Loucy (cell line): ENCODE measurements at regions not wholly inside any gene's neighbourhood (a gene's known extent, or its start where the extent isn't known, plus 50 kb on each side); places are given as distances from the start of the nearest gene placed in this dataset.
"Not testable (repeated sequence)": the region's sequence is repeated elsewhere in the genome, so short reads cannot be mapped to it uniquely, and the experiment has no call there.

Source experiments
- H2AFZ ChIP-seq: fragments of 200-600 bp; sonication (generic); 2 replicates; pipeline ENCODE4 v1.6.0; 2016; ENCODE audit warnings: antibody characterized with exemption, mild to moderate bottlenecking, low read length, moderate library complexity
- H3F3A ChIP-seq: fragments of 200-600 bp; 2 replicates; pipeline ENCODE4 v1.6.0; 2016; ENCODE audit warnings: antibody characterized with exemption, low read depth, mild to moderate bottlenecking
- H3K27me3 ChIP-seq: fragments of 200-600 bp; sonication (generic); 2 replicates; pipeline ENCODE4 v1.6.1; 2014; ENCODE audit warnings: low read length, mild to moderate bottlenecking; ENCODE audit not compliant: insufficient read depth, poor library complexity, severe bottlenecking
- H3K36me3 ChIP-seq: fragments of 200-600 bp; sonication (generic); 2 replicates; pipeline ENCODE4 v1.6.1; 2016; ENCODE audit warnings: low read length; ENCODE audit not compliant: insufficient read depth
- H3K4me1 ChIP-seq: fragments of 200-600 bp; sonication (generic); 2 replicates; pipeline ENCODE4 v1.5.1; 2014; ENCODE audit warnings: low read length, mild to moderate bottlenecking; ENCODE audit not compliant: insufficient read depth, poor library complexity, severe bottlenecking
- H3K4me2 ChIP-seq: fragments of 200-600 bp; sonication (generic); 2 replicates; pipeline ENCODE4 v1.6.0; 2014; ENCODE audit warnings: antibody characterized with exemption, low read length, low read depth, mild to moderate bottlenecking; ENCODE audit not compliant: poor library complexity, severe bottlenecking
- H3K4me3 ChIP-seq: fragments of 200-600 bp; sonication (generic); 2 replicates; pipeline ENCODE4 v1.5.1; 2014; ENCODE audit warnings: low read length, mild to moderate bottlenecking, mixed read lengths; ENCODE audit not compliant: poor library complexity, severe bottlenecking
- H3K79me2 ChIP-seq: fragments of 200-600 bp; sonication (generic); 2 replicates; pipeline ENCODE4 v1.6.1; 2014; ENCODE audit warnings: low read length; ENCODE audit not compliant: insufficient read depth
- H3K9ac ChIP-seq: fragments of 200-600 bp; sonication (generic); 2 replicates; pipeline ENCODE4 v1.6.0; 2014; ENCODE audit warnings: mild to moderate bottlenecking, low read depth, low read length, moderate library complexity; ENCODE audit not compliant: poor library complexity, severe bottlenecking
- H3K9me2 ChIP-seq: fragments of 200-600 bp; sonication (generic); replicated peaks from 2 replicates; pipeline ENCODE4 v1.6.1; 2016; ENCODE audit warnings: low read depth, low read length, mixed read lengths
- H3K9me3 ChIP-seq: fragments of 200-600 bp; sonication (generic); 2 replicates; pipeline ENCODE4 v1.6.1; 2014; ENCODE audit warnings: mild to moderate bottlenecking, antibody characterized with exemption, low read length, low read depth; ENCODE audit not compliant: insufficient read depth
- H4K20me1 ChIP-seq: fragments of 200-600 bp; sonication (generic); 2 replicates; pipeline ENCODE4 v1.6.0; 2014; ENCODE audit warnings: antibody characterized with exemption, low read length, mild to moderate bottlenecking; ENCODE audit not compliant: insufficient read depth, poor library complexity, severe bottlenecking
- EZH2phosphoT487 ChIP-seq: fragments of 200-600 bp; IDR thresholded peaks from 2 replicates; pipeline ENCODE4 v1.6.1; 2018; ENCODE audit warnings: antibody characterized with exemption, mild to moderate bottlenecking, moderate library complexity, borderline replicate concordance
- TF ChIP-seq, protein P1 (sequence below): fragments of 200-600 bp; sonication (generic); conservative IDR thresholded peaks from 2 replicates; pipeline ENCODE4 v1.5.1; 2014; ENCODE audit warnings: mild to moderate bottlenecking, antibody characterized with exemption, low read length

DNA sequence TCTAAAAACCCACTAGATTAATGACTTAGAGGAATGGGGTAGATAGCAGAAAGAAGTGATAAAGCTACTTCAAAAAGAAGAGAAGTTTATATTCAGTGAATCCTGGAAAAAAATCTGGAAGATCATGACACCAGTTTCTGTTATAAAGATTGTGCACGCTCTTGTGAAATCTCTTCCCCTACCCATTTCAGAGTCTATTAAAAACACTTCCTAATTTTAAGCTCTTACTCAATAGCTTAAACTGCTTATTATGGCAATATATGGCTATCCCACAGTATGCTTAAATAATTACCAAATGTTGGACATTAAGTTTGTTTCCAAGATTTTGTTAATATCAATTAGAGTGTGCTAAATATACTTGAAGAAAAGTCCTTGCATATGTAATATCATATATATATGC is 585.3 kb upstream of the MAN1A1 start:
- Histone ChIP-seq H3K4me2 (no peak overlapping the region), H2AFZ (no peak overlapping the region), H3K9me3 (no peaks in the 10 kb centered on the region), H3K79me2 (no peaks in the 10 kb centered on the region), H3K9me2 (no peaks in the 10 kb centered on the region), H3K4me1 (no peaks in the 10 kb centered on the region), H4K20me1 (no peaks in the 10 kb centered on the region), H3K9ac (no peak overlapping the region), H3F3A (no peaks in the 10 kb centered on the region), H3K36me3 (no peaks in the 10 kb centered on the region), H3K27me3 (peaks cover 6% of the 10 kb centered on the region), H3K4me3 (no peak overlapping the region)
- TF ChIP-seq EZH2phosphoT487, result no peak
- TF ChIP-seq, protein P1, sequence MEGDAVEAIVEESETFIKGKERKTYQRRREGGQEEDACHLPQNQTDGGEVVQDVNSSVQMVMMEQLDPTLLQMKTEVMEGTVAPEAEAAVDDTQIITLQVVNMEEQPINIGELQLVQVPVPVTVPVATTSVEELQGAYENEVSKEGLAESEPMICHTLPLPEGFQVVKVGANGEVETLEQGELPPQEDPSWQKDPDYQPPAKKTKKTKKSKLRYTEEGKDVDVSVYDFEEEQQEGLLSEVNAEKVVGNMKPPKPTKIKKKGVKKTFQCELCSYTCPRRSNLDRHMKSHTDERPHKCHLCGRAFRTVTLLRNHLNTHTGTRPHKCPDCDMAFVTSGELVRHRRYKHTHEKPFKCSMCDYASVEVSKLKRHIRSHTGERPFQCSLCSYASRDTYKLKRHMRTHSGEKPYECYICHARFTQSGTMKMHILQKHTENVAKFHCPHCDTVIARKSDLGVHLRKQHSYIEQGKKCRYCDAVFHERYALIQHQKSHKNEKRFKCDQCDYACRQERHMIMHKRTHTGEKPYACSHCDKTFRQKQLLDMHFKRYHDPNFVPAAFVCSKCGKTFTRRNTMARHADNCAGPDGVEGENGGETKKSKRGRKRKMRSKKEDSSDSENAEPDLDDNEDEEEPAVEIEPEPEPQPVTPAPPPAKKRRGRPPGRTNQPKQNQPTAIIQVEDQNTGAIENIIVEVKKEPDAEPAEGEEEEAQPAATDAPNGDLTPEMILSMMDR, result no peak

DNA sequence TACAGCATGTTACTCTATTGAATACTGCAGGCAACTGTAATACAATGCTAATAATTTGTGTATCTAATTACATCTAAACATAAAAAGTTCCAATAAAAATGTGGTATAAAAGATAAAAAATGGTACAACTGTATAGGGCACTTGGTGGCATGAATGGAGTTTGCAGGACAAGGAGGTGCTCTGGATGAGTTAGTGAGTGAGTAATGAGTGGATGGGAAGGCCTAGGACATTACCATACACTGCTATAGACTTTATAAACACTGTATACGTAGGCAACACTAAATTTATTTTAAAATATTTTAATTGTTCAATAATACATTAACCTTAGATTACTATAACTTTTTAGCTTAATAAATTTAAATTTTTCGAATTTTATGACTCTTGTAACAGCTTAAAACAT is 579.6 kb upstream of the MAN1A1 start:
- Histone ChIP-seq H3K4me2 (no peak overlapping the region), H2AFZ (no peak overlapping the region), H3K27me3 (no peaks in the 10 kb centered on the region), H3K79me2 (no peaks in the 10 kb centered on the region), H3K9ac (no peak overlapping the region), H3K9me3 (no peaks in the 10 kb centered on the region), H3F3A (no peaks in the 10 kb centered on the region), H4K20me1 (no peaks in the 10 kb centered on the region), H3K36me3 (no peaks in the 10 kb centered on the region), H3K9me2 (no peaks in the 10 kb centered on the region), H3K4me3 (no peak overlapping the region), H3K4me1 (no peaks in the 10 kb centered on the region)
- TF ChIP-seq, protein P1, result no peak
- TF ChIP-seq EZH2phosphoT487, result no peak

DNA sequence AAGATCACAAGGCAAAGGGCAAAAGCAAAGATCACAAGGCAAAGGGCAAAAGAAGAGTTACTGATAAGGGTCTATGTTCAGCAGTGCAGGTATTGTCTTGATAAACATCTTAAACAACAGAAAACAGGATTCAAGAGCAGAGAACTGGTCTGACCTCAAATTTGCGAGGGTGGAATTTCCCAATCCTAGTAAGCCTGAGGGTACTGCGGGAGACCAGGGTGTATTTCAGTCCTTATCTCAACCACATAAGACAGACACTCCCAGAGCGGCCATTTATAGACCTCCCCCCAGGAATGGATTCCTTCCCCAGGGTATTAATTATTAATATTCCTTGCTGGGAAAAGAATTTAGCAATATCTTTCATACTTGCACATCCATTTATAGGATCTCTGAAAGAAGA is 575.3 kb upstream of the MAN1A1 start:
- not testable (repeated sequence) for H3K36me3 ChIP-seq, H2AFZ ChIP-seq, H3K9me2 ChIP-seq, H3F3A ChIP-seq, H3K4me2 ChIP-seq, H3K79me2 ChIP-seq, H4K20me1 ChIP-seq, H3K9ac ChIP-seq, H3K27me3 ChIP-seq, H3K4me3 ChIP-seq, H3K4me1 ChIP-seq
- peaks cover 14% of the 10 kb centered on the region; the same call in 1 of the 2 replicates for H3K9me3 ChIP-seq

DNA sequence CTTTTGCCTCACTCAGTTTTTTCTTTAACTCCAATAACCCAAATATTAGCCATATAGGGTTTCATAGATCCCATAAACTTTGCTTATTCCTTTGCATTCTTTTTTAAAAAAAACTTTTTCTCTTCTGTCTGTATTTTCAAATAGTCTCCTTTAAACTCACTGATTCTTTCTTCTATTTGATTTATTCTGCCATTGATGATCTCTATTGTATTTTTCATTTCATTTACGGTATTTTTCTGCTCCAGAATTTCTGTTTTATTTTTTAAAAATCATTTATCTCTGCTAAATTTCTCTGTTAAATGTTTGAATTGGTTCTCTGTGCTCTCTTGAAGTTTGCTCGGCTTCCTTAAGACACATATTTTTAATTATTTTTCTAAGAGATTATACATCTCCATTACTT is 573.3 kb upstream of the MAN1A1 start:
- H3K79me2 ChIP-seq, result no peaks in the 10 kb centered on the region
- peaks cover 14% of the 10 kb centered on the region; the same call in 1 of the 2 replicates for H3K9me3 ChIP-seq
- no peak overlapping the region for H3K4me3 ChIP-seq
- H3K36me3 ChIP-seq, result no peaks in the 10 kb centered on the region
- H3F3A ChIP-seq, result no peaks in the 10 kb centered on the region
- TF ChIP-seq EZH2phosphoT487, result no peak
- TF ChIP-seq, protein P1, result no peak
- H2AFZ ChIP-seq, result no peak overlapping the region
- H3K4me1 ChIP-seq, result no peaks in the 10 kb centered on the region
- no peaks in the 10 kb centered on the region for H3K27me3 ChIP-seq
- H3K9ac ChIP-seq, result no peak overlapping the region
- no peak overlapping the region for H3K4me2 ChIP-seq
- no peaks in the 10 kb centered on the region for H4K20me1 ChIP-seq
- no peaks in the 10 kb centered on the region for H3K9me2 ChIP-seq
